HCT116 (cell line): ENCODE measurements at regions not wholly inside any gene's neighbourhood (a gene's known extent, or its start where the extent isn't known, plus 50 kb on each side); places are given as distances from the start of the nearest gene placed in this dataset.

Experiments used
- ATAC-seq: fragments of 200-7000 bp; cut with Tn5 transposase; 2 replicates; pipeline ENCODE4 v1.9.1; 2020; ENCODE audit warnings: mild to moderate bottlenecking, moderate library complexity
- BruUV-seq: library from RNA; stranded (reverse); fragments of 400-500 nt; replicated peaks from 2 replicates; lab custom pipeline; 2021; lab: Mats Ljungman, UMichigan
- CTCF ChIA-PET: fragments of 300-600 bp; sonication (Branson Sonifier 250); formaldehyde crosslinking; loops from one replicate; lab custom pipeline; 2021; ENCODE audit warnings: antibody characterized with exemption; lab: Charles Lee
- POLR2A ChIA-PET: fragments of 300-600, 350-600 bp; sonication (Branson Sonifier 250); formaldehyde crosslinking; loops from one replicate; lab custom pipeline; 2021; ENCODE audit warnings: antibody characterized with exemption; lab: Charles Lee
- RAD21 ChIA-PET, 2 experiments: fragments of 300-600 bp; sonication (Branson Sonifier 250); formaldehyde crosslinking; loops; one replicate each; lab custom pipeline; 2023; ENCODE audit warnings: low total read pairs in 2 of 2; ENCODE audit not compliant: uncharacterized antibody in 2 of 2, unreplicated experiment in 2 of 2, low non-redundant PET in 1 of 2; lab: Charles Lee
- DNase-seq: peaks from one replicate; pipeline ENCODE4 v3.0.0-alpha.2; 2010; ENCODE audit warnings: low read depth, low spot score
- H2AFZ ChIP-seq: fragments of 200-600 bp; shearing (Covaris generic), sonication (generic); 2 replicates; pipeline ENCODE4 v1.6.1; 2017; ENCODE audit warnings: low read depth, mixed run types, mixed read lengths, antibody characterized with exemption, low read length; ENCODE audit not compliant: poor library complexity, severe bottlenecking
- H3K27ac ChIP-seq: 2 replicates; pipeline ENCODE4 v1.5.1; 2012; ENCODE audit warnings: low read depth, low read length
- H3K27me3 ChIP-seq: fragments of 200-600 bp; sonication (generic); 2 replicates; pipeline ENCODE4 v1.6.1; 2016; ENCODE audit warnings: mixed run types, low read length, mixed read lengths; ENCODE audit not compliant: insufficient read depth
- H3K36me3 ChIP-seq, 2 experiments: fragments of 200-500 bp in 1 of 2; fragments of 200-600 bp in 1 of 2; sonication (Bioruptor generic) in 1 of 2; sonication (generic) in 1 of 2; 2 replicates each; pipeline versions ENCODE4 v1.5.1 to v1.6.1; 2014 to 2016; ENCODE audit warnings: low read length in 2 of 2, inconsistent platforms in 1 of 2, mixed read lengths in 1 of 2, mixed run types in 1 of 2; ENCODE audit not compliant: insufficient read depth in 2 of 2, control insufficient read depth in 1 of 2
- H3K4me1 ChIP-seq, 2 experiments: fragments of 200-600 bp in 1 of 2; sonication (generic) in 1 of 2; 2 replicates each; pipeline versions ENCODE4 v1.5.1 to v1.6.1; 2012 to 2017; ENCODE audit warnings: low read length in 2 of 2, inconsistent platforms in 1 of 2, mild to moderate bottlenecking in 1 of 2, mixed read lengths in 1 of 2, mixed run types in 1 of 2, moderate library complexity in 1 of 2; ENCODE audit not compliant: insufficient read depth in 2 of 2, control insufficient read depth in 1 of 2
- H3K4me2 ChIP-seq: fragments of 200-600 bp; sonication (generic); 2 replicates; pipeline ENCODE4 v1.6.1; 2017; ENCODE audit warnings: mixed run types, low read length, mixed read lengths
- H3K4me3 ChIP-seq, 2 experiments: fragments of 200-600 bp in 1 of 2; sonication (generic) in 1 of 2; replicated peaks in 1 of 2; 2 replicates each; pipeline ENCODE4 v1.5.1; 2011 to 2016; ENCODE audit warnings: low read length in 2 of 2, control low read depth in 1 of 2, low read depth in 1 of 2, mild to moderate bottlenecking in 1 of 2, mixed read lengths in 1 of 2, mixed run types in 1 of 2
- H3K79me2 ChIP-seq: fragments of 200-600 bp; sonication (generic); 2 replicates; pipeline ENCODE4 v1.6.1; 2017; ENCODE audit warnings: mild to moderate bottlenecking, mixed run types, low read length, moderate library complexity, mixed read lengths; ENCODE audit not compliant: insufficient read depth
- H3K9ac ChIP-seq: fragments of 200-600 bp; sonication (generic); 2 replicates; pipeline ENCODE4 v1.6.1; 2016; ENCODE audit warnings: low read length, mixed read lengths
- H3K9me2 ChIP-seq: fragments of 200-600 bp; sonication (generic), shearing (Covaris generic); 2 replicates; pipeline ENCODE4 v1.6.1; 2017; ENCODE audit warnings: mixed run types, mild to moderate bottlenecking, moderate library complexity; ENCODE audit not compliant: insufficient read depth
- H3K9me3 ChIP-seq, 2 experiments: fragments of 200-500 bp in 1 of 2; fragments of 200-600 bp in 1 of 2; sonication (Bioruptor generic) in 1 of 2; sonication (generic) in 1 of 2; 2 replicates each; pipeline ENCODE4 v1.6.1; 2014 to 2017; ENCODE audit warnings: low read length in 2 of 2, mixed read lengths in 2 of 2, inconsistent platforms in 1 of 2, low read depth in 1 of 2, mild to moderate bottlenecking in 1 of 2, mixed run types in 1 of 2, moderate library complexity in 1 of 2; ENCODE audit not compliant: control insufficient read depth in 1 of 2, insufficient read depth in 1 of 2
- H4K20me1 ChIP-seq: fragments of 200-600 bp; sonication (generic), shearing (Covaris generic); 2 replicates; pipeline ENCODE4 v1.6.1; 2017; ENCODE audit warnings: mixed run types, mild to moderate bottlenecking, moderate library complexity; ENCODE audit not compliant: insufficient read depth
- CBX3 ChIP-seq: IDR thresholded peaks from 2 replicates; pipeline ENCODE4 v1.6.1; 2012; ENCODE audit warnings: low read depth
- CEBPB ChIP-seq: IDR thresholded peaks from 2 replicates; pipeline ENCODE4 v1.6.1; 2012; ENCODE audit warnings: low read depth
- ELF1 ChIP-seq: IDR thresholded peaks from 2 replicates; pipeline ENCODE4 v1.6.1; 2012; ENCODE audit warnings: low read depth, borderline replicate concordance
- EZH2 ChIP-seq: fragments of 200-600 bp; sonication (generic); IDR thresholded peaks from 2 replicates; pipeline ENCODE4 v1.6.1; 2017; ENCODE audit warnings: antibody characterized with exemption, mixed run types
- EZH2phosphoT487 ChIP-seq: fragments of 200-600 bp; IDR thresholded peaks from 2 replicates; pipeline ENCODE4 v1.6.1; 2018; ENCODE audit warnings: antibody characterized with exemption, borderline replicate concordance
- FOSL1 ChIP-seq: IDR thresholded peaks from 2 replicates; pipeline ENCODE4 v1.6.1; 2012; ENCODE audit warnings: low read depth
- JUND ChIP-seq: IDR thresholded peaks from 2 replicates; pipeline ENCODE4 v1.6.1; 2012
- POLR2AphosphoS5 ChIP-seq: IDR thresholded peaks from 2 replicates; pipeline ENCODE4 v1.6.1; 2011; ENCODE audit warnings: mild to moderate bottlenecking, low read depth, low read length, moderate library complexity
- REST ChIP-seq: IDR thresholded peaks from 2 replicates; pipeline ENCODE4 v1.6.1; 2012; ENCODE audit warnings: low read depth
- SIN3A ChIP-seq: IDR thresholded peaks from 2 replicates; pipeline ENCODE4 v1.6.1; 2012; ENCODE audit warnings: low read depth
- SP1 ChIP-seq: IDR thresholded peaks from 2 replicates; pipeline ENCODE4 v1.6.1; 2012; ENCODE audit warnings: low read depth
- SRF ChIP-seq: IDR thresholded peaks from 2 replicates; pipeline ENCODE4 v1.6.1; 2012; ENCODE audit warnings: low read depth
- TCF7L2 ChIP-seq: IDR thresholded peaks from 2 replicates; pipeline ENCODE4 v1.7.0; 2011; ENCODE audit warnings: borderline replicate concordance, inconsistent platforms; ENCODE audit not compliant: insufficient read depth, insufficient read length; ENCODE audit errors: extremely low read depth
- intact Hi-C: fragments of 100-400 bp; cut with micrococcal nuclease; formaldehyde crosslinking; loops from 2 replicates; pipeline ENCODE4 v1.10.0; 2022
- TF ChIP-seq, protein P1 (sequence below): IDR thresholded peaks from 2 replicates; pipeline ENCODE4 v1.6.1; 2012
- TF ChIP-seq, protein P2 (sequence below), 3 experiments: fragments of 200-600 bp in 1 of 3; sonication (generic) in 1 of 3; IDR thresholded peaks in 2 of 3; conservative IDR thresholded peaks in 1 of 3; 2 replicates each; pipeline ENCODE4 v1.5.1; 2012 to 2017; ENCODE audit warnings: low read depth in 2 of 3, low read length in 2 of 3, antibody characterized with exemption in 1 of 3, borderline replicate concordance in 1 of 3, control low read depth in 1 of 3, mild to moderate bottlenecking in 1 of 3, mixed read lengths in 1 of 3, mixed run types in 1 of 3, moderate library complexity in 1 of 3; ENCODE audit not compliant: insufficient read depth in 1 of 3
- TF ChIP-seq, protein P3 (sequence below): IDR thresholded peaks from 2 replicates; pipeline ENCODE4 v1.6.1; 2012
- TF ChIP-seq, protein P4 (sequence below): IDR thresholded peaks from 2 replicates; pipeline ENCODE4 v1.6.1; 2011; ENCODE audit warnings: mild to moderate bottlenecking, low read length, moderate library complexity; ENCODE audit not compliant: insufficient replicate concordance; ENCODE audit errors: extremely low read depth

DNA sequence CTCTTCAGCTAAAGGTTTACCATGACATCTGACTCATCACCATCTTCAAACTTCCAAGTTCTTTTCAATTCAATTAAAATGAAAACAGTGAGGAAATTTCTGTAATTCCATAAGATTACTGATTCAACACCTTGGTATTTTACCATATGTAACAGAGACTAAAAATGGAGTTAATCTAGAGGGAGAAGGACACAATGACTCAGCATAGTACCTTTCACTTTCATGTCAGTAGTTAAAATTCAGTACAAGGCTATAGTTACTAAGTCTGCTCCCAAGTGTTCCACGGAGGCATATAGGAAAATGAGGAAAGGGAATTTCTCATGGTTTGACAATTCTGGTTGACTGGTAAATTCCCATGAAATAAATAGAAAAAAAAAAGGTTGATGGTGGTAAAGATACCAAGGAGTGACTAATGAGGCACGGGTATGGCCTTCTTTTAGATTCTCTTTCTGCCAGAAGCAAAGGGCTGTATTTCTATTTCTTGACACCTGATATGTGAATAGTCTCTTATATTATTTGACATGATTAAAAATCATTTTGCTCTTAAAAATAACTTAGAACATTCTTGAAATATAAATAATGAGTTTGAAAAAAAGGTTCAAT lies 526.7 kb upstream of the ADGRB3 start:
- Histone ChIP-seq H3K9ac (no peak overlapping the region), H3K36me3 (no peaks in the 10 kb centered on the region), H3K4me1 (no peaks in the 10 kb centered on the region), H4K20me1 (no peaks in the 10 kb centered on the region), H3K27me3 (no peaks in the 10 kb centered on the region), H3K79me2 (no peaks in the 10 kb centered on the region), H3K9me3 (peaks cover 8 to 37% of the 10 kb centered on the region in 2 experiments; a peak in 1 of 4 replicates), H2AFZ (no peak overlapping the region), H3K4me2 (no peak overlapping the region), H3K27ac (no peak overlapping the region), H3K9me2 (no peaks in the 10 kb centered on the region), H3K4me3 (no peak overlapping the region)
- RAD21 ChIA-PET: no interaction called here
- ATAC-seq: no peak
- CTCF ChIA-PET: no interaction called here
- POLR2A ChIA-PET: no interaction called here
- intact Hi-C loops: no loop called here
- DNase-seq: no peak
- TF ChIP-seq, protein P1, sequence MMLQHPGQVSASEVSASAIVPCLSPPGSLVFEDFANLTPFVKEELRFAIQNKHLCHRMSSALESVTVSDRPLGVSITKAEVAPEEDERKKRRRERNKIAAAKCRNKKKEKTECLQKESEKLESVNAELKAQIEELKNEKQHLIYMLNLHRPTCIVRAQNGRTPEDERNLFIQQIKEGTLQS: no peak
- TF ChIP-seq SIN3A (no peak), JUND (no peak), EZH2phosphoT487 (no peak), ELF1 (no peak), TCF7L2 (no peak), SRF (no peak), POLR2AphosphoS5 (no peak), EZH2 (no peak), CEBPB (no peak), FOSL1 (no peak), REST (no peak), CBX3 (no peak), SP1 (no peak)
- TF ChIP-seq, protein P2, sequence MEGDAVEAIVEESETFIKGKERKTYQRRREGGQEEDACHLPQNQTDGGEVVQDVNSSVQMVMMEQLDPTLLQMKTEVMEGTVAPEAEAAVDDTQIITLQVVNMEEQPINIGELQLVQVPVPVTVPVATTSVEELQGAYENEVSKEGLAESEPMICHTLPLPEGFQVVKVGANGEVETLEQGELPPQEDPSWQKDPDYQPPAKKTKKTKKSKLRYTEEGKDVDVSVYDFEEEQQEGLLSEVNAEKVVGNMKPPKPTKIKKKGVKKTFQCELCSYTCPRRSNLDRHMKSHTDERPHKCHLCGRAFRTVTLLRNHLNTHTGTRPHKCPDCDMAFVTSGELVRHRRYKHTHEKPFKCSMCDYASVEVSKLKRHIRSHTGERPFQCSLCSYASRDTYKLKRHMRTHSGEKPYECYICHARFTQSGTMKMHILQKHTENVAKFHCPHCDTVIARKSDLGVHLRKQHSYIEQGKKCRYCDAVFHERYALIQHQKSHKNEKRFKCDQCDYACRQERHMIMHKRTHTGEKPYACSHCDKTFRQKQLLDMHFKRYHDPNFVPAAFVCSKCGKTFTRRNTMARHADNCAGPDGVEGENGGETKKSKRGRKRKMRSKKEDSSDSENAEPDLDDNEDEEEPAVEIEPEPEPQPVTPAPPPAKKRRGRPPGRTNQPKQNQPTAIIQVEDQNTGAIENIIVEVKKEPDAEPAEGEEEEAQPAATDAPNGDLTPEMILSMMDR (IDR thresholded peaks at IDR 0.05 in 2 of 3, conservative IDR thresholded peaks at IDR 0.05 in 1 of 3; ENCODE audit: borderline replicate concordance in 1 of 3, insufficient read depth in 1 of 3, low read depth in 2 of 3, low read length in 2 of 3): no peak
- TF ChIP-seq, protein P3, sequence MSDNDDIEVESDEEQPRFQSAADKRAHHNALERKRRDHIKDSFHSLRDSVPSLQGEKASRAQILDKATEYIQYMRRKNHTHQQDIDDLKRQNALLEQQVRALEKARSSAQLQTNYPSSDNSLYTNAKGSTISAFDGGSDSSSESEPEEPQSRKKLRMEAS: no peak
- TF ChIP-seq, protein P4, sequence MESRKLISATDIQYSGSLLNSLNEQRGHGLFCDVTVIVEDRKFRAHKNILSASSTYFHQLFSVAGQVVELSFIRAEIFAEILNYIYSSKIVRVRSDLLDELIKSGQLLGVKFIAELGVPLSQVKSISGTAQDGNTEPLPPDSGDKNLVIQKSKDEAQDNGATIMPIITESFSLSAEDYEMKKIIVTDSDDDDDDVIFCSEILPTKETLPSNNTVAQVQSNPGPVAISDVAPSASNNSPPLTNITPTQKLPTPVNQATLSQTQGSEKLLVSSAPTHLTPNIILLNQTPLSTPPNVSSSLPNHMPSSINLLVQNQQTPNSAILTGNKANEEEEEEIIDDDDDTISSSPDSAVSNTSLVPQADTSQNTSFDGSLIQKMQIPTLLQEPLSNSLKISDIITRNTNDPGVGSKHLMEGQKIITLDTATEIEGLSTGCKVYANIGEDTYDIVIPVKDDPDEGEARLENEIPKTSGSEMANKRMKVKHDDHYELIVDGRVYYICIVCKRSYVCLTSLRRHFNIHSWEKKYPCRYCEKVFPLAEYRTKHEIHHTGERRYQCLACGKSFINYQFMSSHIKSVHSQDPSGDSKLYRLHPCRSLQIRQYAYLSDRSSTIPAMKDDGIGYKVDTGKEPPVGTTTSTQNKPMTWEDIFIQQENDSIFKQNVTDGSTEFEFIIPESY: no peak
- no TSS peak for BruUV-seq
